ENCODE measurements at regions not wholly inside any gene's neighbourhood (a gene's known extent, or its start where the extent isn't known, plus 50 kb on each side); places are given as distances from the start of the nearest gene placed in this dataset.
A peak's percentile ranks its signal among the peaks of the same experiment; 100 is the strongest.

DNA sequence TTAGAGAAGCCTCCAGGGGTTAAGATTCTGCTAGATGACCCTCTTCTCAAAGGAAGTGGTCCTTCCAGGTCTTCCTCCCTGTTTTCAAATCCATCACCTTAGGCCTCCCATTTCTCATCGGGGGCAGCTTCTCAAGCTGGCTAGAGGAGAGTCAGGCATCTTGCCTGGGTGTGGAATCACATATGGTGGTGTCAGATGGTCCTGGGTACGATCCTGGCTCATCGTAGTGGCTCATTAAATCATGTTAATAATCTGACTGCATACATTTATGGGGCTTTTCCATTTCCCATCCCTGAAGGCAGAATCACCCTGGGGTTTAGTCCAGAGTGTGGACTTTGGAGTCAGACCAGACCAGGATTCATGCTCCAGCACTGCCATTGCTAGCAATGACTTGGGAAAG lies 132.6 kb downstream of the RPS24 start:
- Mint-ChIP-seq H3K36me3 (peaks cover 0 to 4% (median 0%) of the 10 kb centered on the region in 3 donors), H3K9me3 (peaks cover 0 to 11% (median 4%) of the 10 kb centered on the region in 9 donors), H3K27ac (no peak overlapping the region), H3K4me3 (no peak overlapping the region), H3K27me3 (peaks cover 0 to 2% (median 0%) of the 10 kb centered on the region in 5 donors), H3K4me1 (no peaks in the 10 kb centered on the region)
- no peak for DNase-seq
- no peak for ATAC-seq
- POLR2A ChIA-PET, result no interaction called here

- POLR2A ChIA-PET, result no interaction called here
- H3K27me3 Mint-ChIP-seq, result peaks cover 0 to 2% (median 0%) of the 10 kb centered on the region in 5 donors
- H3K4me3 Mint-ChIP-seq, result no peak overlapping the region
- H3K27ac Mint-ChIP-seq, result no peak overlapping the region
- no peaks in the 10 kb centered on the region for H3K36me3 Mint-ChIP-seq
- H3K4me1 Mint-ChIP-seq, result no peaks in the 10 kb centered on the region
- DNase-seq (no peak), ATAC-seq (no peak)
- no peaks in the 10 kb centered on the region for H3K9me3 Mint-ChIP-seq
Measured at GRCh38 chr10:78169214-78169613, 135.6 kb downstream of the RPS24 start.

DNA sequence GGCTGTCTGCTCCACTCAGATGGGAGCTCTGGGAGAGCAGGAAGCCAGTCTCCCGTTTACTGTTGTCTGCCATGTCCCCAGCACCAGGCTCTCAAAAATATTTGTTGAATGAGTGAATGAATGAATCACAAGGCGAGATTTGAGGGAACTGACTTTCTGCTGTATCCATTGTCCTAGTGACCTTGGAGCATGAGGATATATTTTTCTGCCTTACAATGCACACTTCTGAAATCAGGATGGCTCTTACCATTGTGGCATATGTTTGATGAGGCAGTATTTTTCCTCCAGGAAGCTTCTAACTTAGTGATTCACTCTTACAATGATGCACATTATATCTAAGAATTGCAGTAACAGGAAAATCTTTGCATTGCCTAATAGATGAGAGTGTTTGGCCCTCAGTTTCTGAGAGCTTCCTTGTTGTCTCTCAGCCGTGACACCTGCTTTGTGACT lies 136.4 kb downstream of the RPS24 start:
- Mint-ChIP-seq H3K9me3 (no peaks in the 10 kb centered on the region), H3K27me3 (peaks cover 0 to 2% (median 0%) of the 10 kb centered on the region in 5 donors), H3K36me3 (no peaks in the 10 kb centered on the region), H3K4me1 (no peaks in the 10 kb centered on the region), H3K27ac (no peak overlapping the region), H3K4me3 (no peak overlapping the region)
- DNase-seq (no peak), ATAC-seq (no peak)
- POLR2A ChIA-PET, result no interaction called here

DNA sequence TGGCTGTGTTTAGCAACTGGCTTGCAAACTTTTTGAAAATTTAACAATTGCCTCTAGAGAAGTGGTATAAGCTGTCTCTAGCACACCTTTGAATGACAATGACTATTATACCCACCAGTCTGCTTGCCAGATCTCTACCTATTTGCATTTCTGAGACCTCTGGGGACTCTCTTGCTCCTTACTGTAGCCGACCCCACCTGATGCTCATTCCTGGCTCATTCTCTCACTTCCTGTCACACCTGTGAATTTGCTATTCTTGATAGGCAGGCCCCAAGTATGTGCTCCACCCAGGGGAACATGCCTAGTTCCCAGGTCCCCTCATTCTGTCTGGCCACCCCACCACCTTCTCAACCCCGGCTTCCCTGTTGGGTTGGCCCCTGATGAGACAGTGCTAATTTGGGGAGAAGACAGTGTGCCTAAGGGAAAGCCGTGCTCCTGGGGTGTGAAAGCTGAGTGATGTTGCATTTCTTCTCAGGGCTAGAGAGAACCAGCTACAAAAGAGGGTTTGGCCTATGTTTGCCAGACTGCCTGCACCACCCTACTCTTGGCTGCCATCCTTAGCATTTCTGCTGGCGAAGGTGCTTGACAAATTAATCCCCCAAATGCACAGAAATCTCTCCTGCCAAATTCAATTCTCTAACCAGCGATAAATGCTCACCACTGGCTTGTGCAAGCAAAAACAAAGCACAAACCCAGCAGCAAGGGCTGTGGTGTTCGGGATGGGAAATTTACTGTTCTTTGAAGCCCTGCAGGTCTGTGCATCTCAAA lies 138.2 kb downstream of the RPS24 start:
- Mint-ChIP-seq H3K27me3 (peaks cover 0 to 1% (median 0%) of the 10 kb centered on the region in 5 donors), H3K4me3 (no peak overlapping the region)
- POLR2A ChIA-PET, result no interaction called here

GRCh38 chr10:78173360-78174015 lies 139.8 kb downstream of the RPS24 start:
- no peak for ATAC-seq
- Mint-ChIP-seq H3K27me3 (peaks cover 0 to 1% (median 0%) of the 10 kb centered on the region in 5 donors), H3K36me3 (no peaks in the 10 kb centered on the region)

More for the DNA sequence above, 138.2 kb downstream of the RPS24 start:
- H3K27ac Mint-ChIP-seq, result peak overlapping the region in 1 of 10 donors; percentile 3
- no peaks in the 10 kb centered on the region for H3K4me1 Mint-ChIP-seq
- H3K36me3 Mint-ChIP-seq, result no peaks in the 10 kb centered on the region
- H3K9me3 Mint-ChIP-seq, result no peaks in the 10 kb centered on the region
- ATAC-seq (no peak), DNase-seq (no peak)

GRCh38 chr10:78175444-78176015 lies 141.9 kb downstream of the RPS24 start:
- no peak for ATAC-seq
- H3K27me3 Mint-ChIP-seq, result peaks cover 0 to 3% (median 0%) of the 10 kb centered on the region in 5 donors
- no peaks in the 10 kb centered on the region for H3K36me3 Mint-ChIP-seq
- H3K4me1 Mint-ChIP-seq, result no peaks in the 10 kb centered on the region
- no peaks in the 10 kb centered on the region for H3K9me3 Mint-ChIP-seq
- H3K27ac Mint-ChIP-seq, result no peak overlapping the region
- DNase-seq, result no peak
- H3K4me3 Mint-ChIP-seq, result no peak overlapping the region
- POLR2A ChIA-PET, result no interaction called here

More at GRCh38 chr10:78173360-78174015, 139.8 kb downstream of the RPS24 start:
- no peak for DNase-seq
- Mint-ChIP-seq H3K27ac (peak overlapping the region in 1 of 10 donors; percentile 33), H3K4me3 (no peak overlapping the region), H3K9me3 (no peaks in the 10 kb centered on the region), H3K4me1 (no peaks in the 10 kb centered on the region)
- POLR2A ChIA-PET, result no interaction called here

DNA sequence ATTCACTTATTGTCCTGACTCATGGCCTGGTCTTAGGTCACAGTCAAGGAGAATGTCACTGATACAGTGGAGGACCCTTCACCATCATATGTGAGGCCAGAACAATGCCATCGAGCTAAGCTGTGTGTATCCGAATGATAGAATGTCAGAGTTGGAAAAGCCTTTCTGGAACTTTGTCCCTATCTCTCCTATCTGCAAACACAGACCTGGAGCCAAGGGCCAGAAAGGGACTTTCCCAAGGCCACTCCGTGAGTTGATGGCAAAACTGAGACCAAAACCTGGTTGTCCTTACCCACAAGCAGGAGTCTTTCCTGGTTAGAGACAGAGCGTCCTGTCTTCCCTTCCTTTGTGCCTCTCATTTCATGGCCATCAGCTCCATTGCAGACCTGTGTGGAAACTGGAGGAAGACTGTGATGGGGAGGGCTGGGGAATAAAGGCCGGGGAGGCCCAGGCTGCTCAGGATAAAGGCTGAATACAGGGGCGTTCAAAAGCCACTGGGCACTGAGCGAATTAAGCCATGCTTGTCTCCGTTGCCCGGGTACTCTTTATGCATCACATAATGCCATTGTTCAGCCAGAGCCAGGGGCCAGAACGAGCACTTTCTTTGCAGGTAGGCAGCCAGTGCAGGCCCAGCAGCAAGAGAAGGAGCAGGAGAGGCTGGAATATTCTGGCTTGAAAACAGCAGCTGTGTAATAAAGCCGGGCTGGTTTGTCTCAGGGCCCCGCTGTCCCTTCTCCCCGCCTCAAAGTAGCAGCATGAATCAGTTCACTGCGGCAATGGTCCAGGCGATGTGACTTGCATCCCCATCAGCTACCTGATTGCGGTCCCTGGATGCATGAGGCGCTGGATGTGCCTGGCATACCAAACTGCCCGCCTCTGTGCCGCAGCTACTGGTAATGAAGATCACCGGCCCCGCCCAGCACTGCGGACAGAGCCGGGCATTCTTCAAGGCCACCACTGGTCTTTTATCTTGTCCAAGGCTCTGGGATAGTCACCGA lies 143.0 kb downstream of the RPS24 start:
- Mint-ChIP-seq H3K27ac (peak overlapping the region in 1 of 10 donors; percentile 9), H3K4me3 (no peak overlapping the region), H3K9me3 (no peaks in the 10 kb centered on the region), H3K36me3 (no peaks in the 10 kb centered on the region), H3K27me3 (peaks cover 0 to 4% (median 1%) of the 10 kb centered on the region in 5 donors), H3K4me1 (no peaks in the 10 kb centered on the region)
- ATAC-seq (no peak), DNase-seq (no peak)
- POLR2A ChIA-PET, result no interaction called here

DNA sequence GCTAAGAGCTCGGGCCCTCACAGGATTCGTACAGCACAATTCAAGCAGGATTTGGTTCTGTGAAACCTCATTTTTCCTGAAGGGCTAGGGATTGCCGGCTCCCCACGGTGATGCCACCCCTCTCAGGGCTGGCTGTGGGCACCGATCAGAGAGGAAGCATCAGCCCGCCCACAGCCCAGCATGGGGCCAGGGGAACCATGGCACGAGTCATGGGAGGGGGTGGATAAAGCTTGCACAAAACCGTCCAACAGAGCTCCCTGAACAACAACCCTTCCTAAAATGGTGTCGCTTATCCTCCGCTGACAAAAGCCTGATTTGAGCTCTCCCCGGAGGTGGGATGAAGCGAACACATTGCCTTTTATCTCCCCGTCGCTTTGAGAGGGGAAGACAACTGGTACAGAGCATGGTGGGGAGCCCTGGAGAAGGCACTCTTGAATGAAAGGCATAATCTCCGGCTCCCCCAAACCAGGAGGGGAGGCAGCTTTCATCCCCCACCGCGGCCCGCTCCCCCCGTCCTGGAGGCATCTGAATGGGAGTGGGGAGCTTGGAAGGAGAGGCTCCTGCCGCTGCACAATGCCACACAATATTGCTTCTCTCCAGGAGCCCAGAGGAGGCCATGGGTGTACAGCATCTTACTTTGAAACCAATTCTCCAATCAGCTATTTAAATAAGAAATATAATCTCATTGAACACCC lies 144.0 kb downstream of the RPS24 start:
- no peaks in the 10 kb centered on the region for H3K9me3 Mint-ChIP-seq
- no peak overlapping the region for H3K4me3 Mint-ChIP-seq
- H3K4me1 Mint-ChIP-seq, result no peaks in the 10 kb centered on the region
- POLR2A ChIA-PET, result no interaction called here
- H3K36me3 Mint-ChIP-seq, result no peaks in the 10 kb centered on the region
- ATAC-seq (no peak), DNase-seq (no peak)
- H3K27me3 Mint-ChIP-seq, result peaks cover 0 to 4% (median 1%) of the 10 kb centered on the region in 5 donors
- H3K27ac Mint-ChIP-seq, result no peak overlapping the region

GRCh38 chr10:78178397-78178796 lies 144.7 kb downstream of the RPS24 start:
- Mint-ChIP-seq H3K9me3 (no peaks in the 10 kb centered on the region), H3K4me3 (no peak overlapping the region), H3K27ac (no peak overlapping the region), H3K4me1 (no peaks in the 10 kb centered on the region), H3K27me3 (peaks cover 0 to 4% (median 1%) of the 10 kb centered on the region in 5 donors), H3K36me3 (no peaks in the 10 kb centered on the region)
- POLR2A ChIA-PET, result no interaction called here
- no peak for ATAC-seq
- no peak for DNase-seq

- Mint-ChIP-seq H3K4me3 (no peak overlapping the region), H3K9me3 (no peaks in the 10 kb centered on the region), H3K27ac (no peak overlapping the region), H3K27me3 (peaks cover 0 to 4% (median 1%) of the 10 kb centered on the region in 5 donors), H3K4me1 (no peaks in the 10 kb centered on the region), H3K36me3 (no peaks in the 10 kb centered on the region)
- no peak for ATAC-seq
- no peak for DNase-seq
- POLR2A ChIA-PET, result no interaction called here
Measured at GRCh38 chr10:78178940-78179339, 145.3 kb downstream of the RPS24 start.

DNA sequence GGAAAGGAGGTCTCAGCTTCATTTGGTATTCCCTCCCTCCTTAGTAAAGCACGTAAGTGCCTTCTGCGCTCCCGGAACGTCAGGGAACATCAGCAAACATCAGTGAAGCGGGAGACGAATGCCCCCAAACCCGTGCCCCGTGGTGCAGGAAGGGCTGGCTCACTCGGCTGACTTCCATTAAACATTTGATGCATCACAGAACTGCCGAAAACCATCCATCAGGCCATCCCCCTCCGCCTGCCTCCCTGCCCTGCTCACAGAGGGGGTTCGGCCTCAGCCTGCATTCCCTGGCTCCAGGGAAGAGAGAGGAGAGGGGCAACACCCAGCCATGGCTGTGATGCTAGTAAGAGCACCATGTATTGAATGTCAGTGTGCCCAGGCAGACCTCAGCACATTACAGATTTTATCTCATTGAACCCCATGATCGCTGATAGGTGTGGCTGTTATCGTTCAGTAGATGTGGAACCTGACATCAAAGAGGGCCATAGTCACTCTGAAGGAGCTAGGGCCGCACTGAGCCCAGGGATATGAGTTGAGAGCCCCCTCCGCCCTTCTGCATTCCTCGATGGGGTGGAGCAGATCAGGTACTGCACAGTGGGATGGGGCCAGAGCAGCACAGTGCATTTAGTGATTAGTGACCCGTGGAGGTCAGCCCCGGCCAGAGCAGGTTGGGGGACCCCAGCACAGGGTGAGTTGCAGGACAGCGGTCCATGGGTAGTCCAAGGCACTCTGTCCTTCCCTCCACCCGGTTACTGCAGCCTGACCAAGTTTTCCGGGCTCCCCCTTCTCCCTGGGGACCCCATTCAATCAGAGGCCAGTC lies 146.4 kb downstream of the RPS24 start:
- Mint-ChIP-seq H3K27me3 (peaks cover 0 to 4% (median 0%) of the 10 kb centered on the region in 5 donors), H3K9me3 (no peaks in the 10 kb centered on the region), H3K4me1 (no peaks in the 10 kb centered on the region), H3K4me3 (no peak overlapping the region), H3K27ac (peak overlapping the region in 1 of 10 donors; percentile 68), H3K36me3 (no peaks in the 10 kb centered on the region)
- DNase-seq (no peak), ATAC-seq (no peak)
- POLR2A ChIA-PET, result no interaction called here
